Bronchial epithelial cell (primary cell): ENCODE measurements at regions not wholly inside any gene's neighbourhood (a gene's known extent, or its start where the extent isn't known, plus 50 kb on each side); places are given as distances from the start of the nearest gene placed in this dataset.

Source experiments
- DNase-seq: peaks from one replicate; pipeline ENCODE4 v3.0.0-alpha.2; 2010; ENCODE audit warnings: low read depth
- FAIRE-seq: peaks from 2 replicates; lab custom pipeline; 2011; peaks lifted over from hg19 to GRCh38; lab: Jason Lieb, UNC
- H3K27me3 ChIP-seq: 2 replicates; pipeline ENCODE4 v1.5.1; 2011; ENCODE audit warnings: low read length; ENCODE audit not compliant: control insufficient read depth, insufficient read depth
- H3K36me3 ChIP-seq: 2 replicates; pipeline ENCODE4 v1.5.1; 2011; ENCODE audit warnings: low read length; ENCODE audit not compliant: control insufficient read depth, insufficient read depth
- H3K4me3 ChIP-seq: 2 replicates; pipeline ENCODE4 v1.5.1; 2011; ENCODE audit warnings: mild to moderate bottlenecking, low read depth, low read length, control low read depth
- CTCF ChIP-seq: IDR thresholded peaks from 2 replicates; pipeline ENCODE4 v1.5.1; 2011; ENCODE audit warnings: mild to moderate bottlenecking, moderate library complexity, low read length, control low read depth, inconsistent platforms; ENCODE audit not compliant: insufficient read depth, severe bottlenecking

- TF ChIP-seq CTCF: no peak
Observed at GRCh38 chr10:3446221-3446620, 273.6 kb upstream of the PITRM1 start.

GRCh38 chr10:3445648-3446047, 273.1 kb upstream of the PITRM1 start:
- FAIRE-seq (peak; percentile 73), DNase-seq (peak; percentile 23)
- H3K27me3 ChIP-seq: no peaks in the 10 kb centered on the region
- H3K4me3 ChIP-seq: no peak overlapping the region
- TF ChIP-seq CTCF: no peak
- no peaks in the 10 kb centered on the region for H3K36me3 ChIP-seq

More at GRCh38 chr10:3446221-3446620, 273.6 kb upstream of the PITRM1 start:
- Histone ChIP-seq H3K36me3 (no peaks in the 10 kb centered on the region), H3K4me3 (no peak overlapping the region), H3K27me3 (no peaks in the 10 kb centered on the region)
- FAIRE-seq (no peak), DNase-seq (no peak)

- Histone ChIP-seq H3K4me3 (no peak overlapping the region), H3K27me3 (no peaks in the 10 kb centered on the region), H3K36me3 (no peaks in the 10 kb centered on the region)
- TF ChIP-seq CTCF: no peak
- FAIRE-seq: no peak
- DNase-seq: no peak
Observed at GRCh38 chr10:3442451-3442990, 269.9 kb upstream of the PITRM1 start.

GRCh38 chr10:3439183-3439582, 266.6 kb upstream of the PITRM1 start:
- H3K4me3 ChIP-seq: no peak overlapping the region
- no peak for TF ChIP-seq CTCF
- H3K27me3 ChIP-seq: no peaks in the 10 kb centered on the region
- DNase-seq: no peak
- H3K36me3 ChIP-seq: no peaks in the 10 kb centered on the region
- no peak for FAIRE-seq

GRCh38 chr10:3438606-3439005, 266.0 kb upstream of the PITRM1 start:
- no peak for FAIRE-seq

More at GRCh38 chr10:3438606-3439005, 266.0 kb upstream of the PITRM1 start:
- no peaks in the 10 kb centered on the region for H3K36me3 ChIP-seq
- no peak for DNase-seq
- TF ChIP-seq CTCF: no peak
- no peak overlapping the region for H3K4me3 ChIP-seq
- H3K27me3 ChIP-seq: no peaks in the 10 kb centered on the region
